Activated CD8-positive, alpha-beta memory T cell treated with anti-CD3 and anti-CD28 coated beads, Interleukin-2, amount 50 U/mL, for 4 hours (primary cell): ENCODE measurements at regions not wholly inside any gene's neighbourhood (a gene's known extent, or its start where the extent isn't known, plus 50 kb on each side); places are given as distances from the start of the nearest gene placed in this dataset.
"Not testable (repeated sequence)": the region's sequence is repeated elsewhere in the genome, so short reads cannot be mapped to it uniquely, and the experiment has no call there.

ENCODE experiments used
- DNase-seq: peaks from one replicate; pipeline ENCODE4 v3.0.0-alpha.2; 2020

- no peak for DNase-seq
These were observed 454.1 kb upstream of the NUDT12 start for GRCh38 chr5:104016646-104017045.

GRCh38 chr5:104015765-104016164, 453.2 kb upstream of the NUDT12 start:
- no peak for DNase-seq

GRCh38 chr5:104002783-104003182, 440.2 kb upstream of the NUDT12 start:
- DNase-seq = not testable (repeated sequence)

- no peak for DNase-seq
These were observed 438.5 kb upstream of the NUDT12 start for GRCh38 chr5:104001136-104001535.

GRCh38 chr5:103993031-103993430, 430.4 kb upstream of the NUDT12 start:
- DNase-seq = no peak

- no peak for DNase-seq
These were observed 427.5 kb upstream of the NUDT12 start for GRCh38 chr5:103990064-103990463.

GRCh38 chr5:103981592-103981991, 419.0 kb upstream of the NUDT12 start:
- DNase-seq = no peak

GRCh38 chr5:103973669-103974068, 411.1 kb upstream of the NUDT12 start:
- no peak for DNase-seq

- DNase-seq = not testable (repeated sequence)
These were observed 403.7 kb upstream of the NUDT12 start for GRCh38 chr5:103966295-103966694.

- no peak for DNase-seq
These were observed 399.4 kb upstream of the NUDT12 start for GRCh38 chr5:103962023-103962422.

GRCh38 chr5:103953601-103954382, 391.2 kb upstream of the NUDT12 start:
- DNase-seq = no peak

- DNase-seq = no peak
These were observed 389.2 kb upstream of the NUDT12 start for GRCh38 chr5:103951776-103952175.

GRCh38 chr5:103943230-103943629, 380.6 kb upstream of the NUDT12 start:
- DNase-seq = no peak

- DNase-seq = no peak
These were observed 380.1 kb upstream of the NUDT12 start for GRCh38 chr5:103942587-103943186.

- no peak for DNase-seq
These were observed 379.0 kb upstream of the NUDT12 start for GRCh38 chr5:103941596-103941995.

- DNase-seq = no peak
These were observed 375.6 kb upstream of the NUDT12 start for GRCh38 chr5:103938146-103938695.

- DNase-seq = no peak
These were observed 366.9 kb upstream of the NUDT12 start for GRCh38 chr5:103929338-103930013.

- no peak for DNase-seq
These were observed 365.1 kb upstream of the NUDT12 start for GRCh38 chr5:103927739-103928138.

GRCh38 chr5:103923616-103924168, 361.1 kb upstream of the NUDT12 start:
- no peak for DNase-seq

- no peak for DNase-seq
These were observed 356.9 kb upstream of the NUDT12 start for GRCh38 chr5:103919506-103919905.

- no peak for DNase-seq
These were observed 356.2 kb upstream of the NUDT12 start for GRCh38 chr5:103918668-103919367.

GRCh38 chr5:103915081-103915480, 352.5 kb upstream of the NUDT12 start:
- no peak for DNase-seq

GRCh38 chr5:103910786-103911185, 348.2 kb upstream of the NUDT12 start:
- no peak for DNase-seq
